GM23338 (cell line): ENCODE measurements at regions not wholly inside any gene's neighbourhood (a gene's known extent, or its start where the extent isn't known, plus 50 kb on each side); places are given as distances from the start of the nearest gene placed in this dataset.

ENCODE experiments used
- ATAC-seq: fragments of 200-7000 bp; cut with Tn5 transposase; 3 replicates; pipeline ENCODE4 v1.9.1; 2020
- DNase-seq: peaks from one replicate; pipeline ENCODE4 v3.0.0-alpha.2; 2015; ENCODE audit warnings: low spot score
- H2AFZ ChIP-seq: fragments of 200-600 bp; sonication (generic); 2 replicates; pipeline ENCODE4 v1.8.0; 2016; ENCODE audit warnings: antibody characterized with exemption, mild to moderate bottlenecking, moderate library complexity
- H3F3A ChIP-seq: fragments of 200-600 bp; sonication (generic); replicated peaks from 2 replicates; pipeline ENCODE4 v1.8.0; 2017; ENCODE audit warnings: antibody characterized with exemption, mixed run types, low read depth
- H3K27ac ChIP-seq: fragments of 200-600 bp; sonication (generic); 2 replicates; pipeline ENCODE4 v1.6.1; 2016; ENCODE audit warnings: low read depth
- H3K27me3 ChIP-seq: fragments of 200-600 bp; sonication (generic); 2 replicates; pipeline ENCODE4 v1.8.0; 2016; ENCODE audit warnings: mild to moderate bottlenecking, mixed run types, moderate library complexity; ENCODE audit not compliant: insufficient read depth
- H3K36me3 ChIP-seq: fragments of 200-600 bp; sonication (generic); 2 replicates; pipeline ENCODE4 v1.8.0; 2016; ENCODE audit warnings: mild to moderate bottlenecking; ENCODE audit not compliant: insufficient read depth
- H3K4me1 ChIP-seq: fragments of 200-600 bp; sonication (generic); 2 replicates; pipeline ENCODE4 v1.8.0; 2016; ENCODE audit warnings: mild to moderate bottlenecking, moderate library complexity; ENCODE audit not compliant: insufficient read depth
- H3K4me2 ChIP-seq: fragments of 200-600 bp; sonication (generic); 2 replicates; pipeline ENCODE4 v1.7.1; 2017; ENCODE audit warnings: mixed run types
- H3K4me3 ChIP-seq: fragments of 200-600 bp; sonication (generic); 2 replicates; pipeline ENCODE4 v1.6.1; 2016; ENCODE audit warnings: mixed run types
- H3K79me2 ChIP-seq: fragments of 200-600 bp; sonication (generic); replicated peaks from 2 replicates; pipeline ENCODE4 v1.8.0; 2017; ENCODE audit warnings: mild to moderate bottlenecking; ENCODE audit not compliant: insufficient read depth
- H3K9me2 ChIP-seq: fragments of 200-600 bp; sonication (generic); 2 replicates; pipeline ENCODE4 v1.8.0; 2017; ENCODE audit not compliant: insufficient read depth
- H4K20me1 ChIP-seq: fragments of 200-600 bp; sonication (generic); replicated peaks from 2 replicates; pipeline ENCODE4 v1.8.0; 2017; ENCODE audit warnings: mild to moderate bottlenecking; ENCODE audit not compliant: insufficient read depth
- H3K27ac Mint-ChIP-seq: 2 replicates; pipeline ENCODE4 v1.8.0; 2020; ENCODE audit warnings: inconsistent platforms, mild to moderate bottlenecking, moderate library complexity, mixed read lengths
- H3K27me3 Mint-ChIP-seq: 3 replicates; pipeline ENCODE4 v1.8.0; 2022; ENCODE audit warnings: low read depth, mild to moderate bottlenecking, moderate library complexity, mixed read lengths, inconsistent platforms; ENCODE audit not compliant: insufficient read depth, poor library complexity
- H3K36me3 Mint-ChIP-seq: 3 replicates; pipeline ENCODE4 v1.8.0; 2021; ENCODE audit warnings: low read depth, mild to moderate bottlenecking, inconsistent platforms, moderate library complexity, mixed read lengths
- H3K4me1 Mint-ChIP-seq: 3 replicates; pipeline ENCODE4 v1.8.0; 2020; ENCODE audit warnings: mild to moderate bottlenecking, inconsistent platforms, mixed read lengths
- H3K4me3 Mint-ChIP-seq: 3 replicates; pipeline ENCODE4 v1.8.0; 2021; ENCODE audit warnings: moderate library complexity, mild to moderate bottlenecking, inconsistent platforms, mixed read lengths
- H3K9me3 Mint-ChIP-seq: 3 replicates; pipeline ENCODE4 v1.8.0; 2020; ENCODE audit warnings: moderate library complexity, mild to moderate bottlenecking, inconsistent platforms, mixed read lengths
- CREB1 ChIP-seq: fragments of 250-450 bp; sonication (Bioruptor Pico); IDR thresholded peaks from 2 replicates; pipeline ENCODE4 v1.5.0; 2020; ENCODE audit warnings: low read depth, mild to moderate bottlenecking, moderate library complexity
- JUNB ChIP-seq: IDR thresholded peaks from one replicate; pipeline ENCODE4 v1.6.1; 2016; ENCODE audit warnings: antibody characterized with exemption; ENCODE audit not compliant: unreplicated experiment
- NANOG ChIP-seq: IDR thresholded peaks from 2 replicates; pipeline ENCODE4 v1.6.1; 2016; ENCODE audit warnings: antibody characterized with exemption, borderline replicate concordance
- POLR2AphosphoS5 ChIP-seq: IDR thresholded peaks from 2 replicates; pipeline ENCODE4 v1.6.1; 2016; ENCODE audit warnings: antibody characterized with exemption, low read depth
- ZNF114 ChIP-seq: fragments of 250-450 bp; sonication (Bioruptor Pico); IDR thresholded peaks from 2 replicates; pipeline ENCODE4 v1.5.0; 2020; ENCODE audit warnings: mild to moderate bottlenecking, moderate library complexity
- ZNF331 ChIP-seq: fragments of 250-450 bp; sonication (Bioruptor Pico); IDR thresholded peaks from 2 replicates; pipeline ENCODE4 v1.5.0; 2020; ENCODE audit warnings: low read depth, mild to moderate bottlenecking, moderate library complexity
- ZNF462 ChIP-seq: fragments of 250-450 bp; sonication (Bioruptor Pico); IDR thresholded peaks from 2 replicates; pipeline ENCODE4 v1.5.0; 2020; ENCODE audit warnings: mild to moderate bottlenecking, moderate library complexity
- TF ChIP-seq, protein P1 (sequence below), 2 experiments: fragments of 200-600 bp in 1 of 2; sonication (generic) in 1 of 2; conservative IDR thresholded peaks; 2 replicates each; pipeline versions ENCODE4 v1.5.1 to v1.6.1; 2016 to 2017; ENCODE audit warnings: antibody characterized with exemption in 2 of 2, low read depth in 2 of 2, mild to moderate bottlenecking in 2 of 2, moderate library complexity in 1 of 2
- TF ChIP-seq, protein P2 (sequence below): IDR thresholded peaks from one replicate; pipeline ENCODE4 v1.6.1; 2018; ENCODE audit warnings: antibody characterized with exemption; ENCODE audit not compliant: unreplicated experiment
- TF ChIP-seq, protein P3 (sequence below): IDR thresholded peaks from 2 replicates; pipeline ENCODE4 v1.6.1; 2016; ENCODE audit warnings: antibody characterized with exemption

DNA sequence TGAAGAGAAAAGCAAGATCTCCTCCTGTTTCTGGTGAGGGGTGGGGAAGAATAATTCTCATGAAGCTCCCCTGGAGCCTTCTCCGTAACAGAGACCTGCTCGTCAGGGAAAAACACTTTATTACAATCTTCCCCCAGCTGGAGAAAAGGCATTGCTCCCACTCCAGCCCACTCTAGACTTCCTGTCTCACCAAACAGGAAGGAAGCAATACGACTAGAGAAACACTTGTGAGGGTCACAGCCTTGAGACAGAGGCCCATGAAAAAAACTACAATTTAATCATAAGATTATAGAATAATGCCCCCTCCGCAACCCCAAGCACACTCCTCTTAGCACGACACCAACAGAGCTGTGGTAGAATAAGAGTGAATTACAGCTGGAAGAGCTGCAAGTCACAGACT is 197.2 kb upstream of the S1PR3 start:
- Histone ChIP-seq H3F3A (no peaks in the 10 kb centered on the region), H2AFZ (no peak overlapping the region), H3K4me2 (no peak overlapping the region), H3K27me3 (no peaks in the 10 kb centered on the region), H3K4me3 (no peak overlapping the region), H4K20me1 (no peaks in the 10 kb centered on the region), H3K36me3 (no peaks in the 10 kb centered on the region), H3K79me2 (no peaks in the 10 kb centered on the region), H3K9me2 (0 out of 2 replicates have a peak, but pooled peaks cover 4% of the 10 kb centered on the region), H3K27ac (no peak overlapping the region), H3K4me1 (no peaks in the 10 kb centered on the region)
- H3K36me3 Mint-ChIP-seq, result no peaks in the 10 kb centered on the region
- no peaks in the 10 kb centered on the region for H3K4me1 Mint-ChIP-seq
- DNase-seq (no peak), ATAC-seq (no peak)
- no peak overlapping the region for H3K4me3 Mint-ChIP-seq
- TF ChIP-seq, protein P1, sequence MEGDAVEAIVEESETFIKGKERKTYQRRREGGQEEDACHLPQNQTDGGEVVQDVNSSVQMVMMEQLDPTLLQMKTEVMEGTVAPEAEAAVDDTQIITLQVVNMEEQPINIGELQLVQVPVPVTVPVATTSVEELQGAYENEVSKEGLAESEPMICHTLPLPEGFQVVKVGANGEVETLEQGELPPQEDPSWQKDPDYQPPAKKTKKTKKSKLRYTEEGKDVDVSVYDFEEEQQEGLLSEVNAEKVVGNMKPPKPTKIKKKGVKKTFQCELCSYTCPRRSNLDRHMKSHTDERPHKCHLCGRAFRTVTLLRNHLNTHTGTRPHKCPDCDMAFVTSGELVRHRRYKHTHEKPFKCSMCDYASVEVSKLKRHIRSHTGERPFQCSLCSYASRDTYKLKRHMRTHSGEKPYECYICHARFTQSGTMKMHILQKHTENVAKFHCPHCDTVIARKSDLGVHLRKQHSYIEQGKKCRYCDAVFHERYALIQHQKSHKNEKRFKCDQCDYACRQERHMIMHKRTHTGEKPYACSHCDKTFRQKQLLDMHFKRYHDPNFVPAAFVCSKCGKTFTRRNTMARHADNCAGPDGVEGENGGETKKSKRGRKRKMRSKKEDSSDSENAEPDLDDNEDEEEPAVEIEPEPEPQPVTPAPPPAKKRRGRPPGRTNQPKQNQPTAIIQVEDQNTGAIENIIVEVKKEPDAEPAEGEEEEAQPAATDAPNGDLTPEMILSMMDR (conservative IDR thresholded peaks at IDR 0.05; ENCODE audit: low read depth in 2 of 2), result no peak
- TF ChIP-seq ZNF462 (CRISPR knock-in tag) (no peak), NANOG (no peak), CREB1 (CRISPR knock-in tag) (no peak), ZNF331 (CRISPR knock-in tag) (no peak), JUNB (no peak), POLR2AphosphoS5 (no peak), ZNF114 (no peak)
- TF ChIP-seq, protein P2, sequence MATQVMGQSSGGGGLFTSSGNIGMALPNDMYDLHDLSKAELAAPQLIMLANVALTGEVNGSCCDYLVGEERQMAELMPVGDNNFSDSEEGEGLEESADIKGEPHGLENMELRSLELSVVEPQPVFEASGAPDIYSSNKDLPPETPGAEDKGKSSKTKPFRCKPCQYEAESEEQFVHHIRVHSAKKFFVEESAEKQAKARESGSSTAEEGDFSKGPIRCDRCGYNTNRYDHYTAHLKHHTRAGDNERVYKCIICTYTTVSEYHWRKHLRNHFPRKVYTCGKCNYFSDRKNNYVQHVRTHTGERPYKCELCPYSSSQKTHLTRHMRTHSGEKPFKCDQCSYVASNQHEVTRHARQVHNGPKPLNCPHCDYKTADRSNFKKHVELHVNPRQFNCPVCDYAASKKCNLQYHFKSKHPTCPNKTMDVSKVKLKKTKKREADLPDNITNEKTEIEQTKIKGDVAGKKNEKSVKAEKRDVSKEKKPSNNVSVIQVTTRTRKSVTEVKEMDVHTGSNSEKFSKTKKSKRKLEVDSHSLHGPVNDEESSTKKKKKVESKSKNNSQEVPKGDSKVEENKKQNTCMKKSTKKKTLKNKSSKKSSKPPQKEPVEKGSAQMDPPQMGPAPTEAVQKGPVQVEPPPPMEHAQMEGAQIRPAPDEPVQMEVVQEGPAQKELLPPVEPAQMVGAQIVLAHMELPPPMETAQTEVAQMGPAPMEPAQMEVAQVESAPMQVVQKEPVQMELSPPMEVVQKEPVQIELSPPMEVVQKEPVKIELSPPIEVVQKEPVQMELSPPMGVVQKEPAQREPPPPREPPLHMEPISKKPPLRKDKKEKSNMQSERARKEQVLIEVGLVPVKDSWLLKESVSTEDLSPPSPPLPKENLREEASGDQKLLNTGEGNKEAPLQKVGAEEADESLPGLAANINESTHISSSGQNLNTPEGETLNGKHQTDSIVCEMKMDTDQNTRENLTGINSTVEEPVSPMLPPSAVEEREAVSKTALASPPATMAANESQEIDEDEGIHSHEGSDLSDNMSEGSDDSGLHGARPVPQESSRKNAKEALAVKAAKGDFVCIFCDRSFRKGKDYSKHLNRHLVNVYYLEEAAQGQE, result no peak
- TF ChIP-seq, protein P3, sequence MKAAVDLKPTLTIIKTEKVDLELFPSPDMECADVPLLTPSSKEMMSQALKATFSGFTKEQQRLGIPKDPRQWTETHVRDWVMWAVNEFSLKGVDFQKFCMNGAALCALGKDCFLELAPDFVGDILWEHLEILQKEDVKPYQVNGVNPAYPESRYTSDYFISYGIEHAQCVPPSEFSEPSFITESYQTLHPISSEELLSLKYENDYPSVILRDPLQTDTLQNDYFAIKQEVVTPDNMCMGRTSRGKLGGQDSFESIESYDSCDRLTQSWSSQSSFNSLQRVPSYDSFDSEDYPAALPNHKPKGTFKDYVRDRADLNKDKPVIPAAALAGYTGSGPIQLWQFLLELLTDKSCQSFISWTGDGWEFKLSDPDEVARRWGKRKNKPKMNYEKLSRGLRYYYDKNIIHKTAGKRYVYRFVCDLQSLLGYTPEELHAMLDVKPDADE, result no peak
- H3K27me3 Mint-ChIP-seq, result no peaks in the 10 kb centered on the region
- no peak overlapping the region for H3K27ac Mint-ChIP-seq
- H3K9me3 Mint-ChIP-seq, result peaks cover 3% of the 10 kb centered on the region; the same call in 2 of the 3 replicates
